Sigmoid colon (tissue), 6 donors: ENCODE measurements at regions not wholly inside any gene's neighbourhood (a gene's known extent, or its start where the extent isn't known, plus 50 kb on each side); places are given as distances from the start of the nearest gene placed in this dataset.
"Not testable (repeated sequence)": the region's sequence is repeated elsewhere in the genome, so short reads cannot be mapped to it uniquely, and the experiment has no call there.

Experiments used
- DNase-seq: peaks from one replicate; pipeline ENCODE4 v3.0.0-alpha.2; 2019
- H3K27ac ChIP-seq, 4 donors: fragments of 200-600 bp; sonication (generic); one replicate each; pipeline ENCODE4 v1.5.1; 2016 to 2019; ENCODE audit warnings: mild to moderate bottlenecking in 1 of 4
- H3K27me3 ChIP-seq, 3 donors: fragments of 200-600 bp; sonication (generic); one replicate each; pipeline ENCODE4 v1.5.1; 2019; ENCODE audit warnings: mild to moderate bottlenecking in 1 of 3
- H3K36me3 ChIP-seq, 4 donors: fragments of 200-600 bp; sonication (generic); one replicate each; pipeline ENCODE4 v1.5.1; 2016 to 2019
- H3K4me1 ChIP-seq, 4 donors: fragments of 200-600 bp; sonication (generic); one replicate each; pipeline ENCODE4 v1.5.1; 2017 to 2019
- H3K4me3 ChIP-seq, 4 donors: fragments of 200-600 bp; sonication (generic); one replicate each; pipeline ENCODE4 v1.5.1; 2017 to 2019; ENCODE audit warnings: mild to moderate bottlenecking in 2 of 4, moderate library complexity in 1 of 4
- H3K9me3 ChIP-seq, 4 donors: fragments of 200-600 bp in 3 of 4; sonication (generic) in 3 of 4; one replicate each; pipeline versions ENCODE4 v1.5.1 to v1.6.1; 2013 to 2019
- CTCF ChIP-seq, 4 experiments: fragments of 450-650 bp in 3 of 4; fragments of 200-600 bp in 1 of 4; IDR thresholded peaks; one replicate each; pipeline ENCODE4 v1.5.1; 2016 to 2019; ENCODE audit warnings: antibody characterized with exemption in 4 of 4, mild to moderate bottlenecking in 3 of 4, moderate library complexity in 2 of 4
- EP300 ChIP-seq, 4 donors: sonication (generic); formaldehyde crosslinking; IDR thresholded peaks; one replicate each; pipeline ENCODE4 v1.6.1; 2017; ENCODE audit warnings: antibody characterized with exemption in 4 of 4
- POLR2A ChIP-seq, 2 donors: fragments of 450-650 bp; IDR thresholded peaks; one replicate each; pipeline ENCODE4 v1.6.1; 2016; ENCODE audit warnings: antibody characterized with exemption in 2 of 2, mild to moderate bottlenecking in 2 of 2, moderate library complexity in 2 of 2
- POLR2AphosphoS5 ChIP-seq, 4 donors: sonication (generic); formaldehyde crosslinking; IDR thresholded peaks; one replicate each; pipeline ENCODE4 v1.6.1; 2017; ENCODE audit warnings: antibody characterized with exemption in 4 of 4
- WGBS, 2 donors: extraction: QIAGEN DNeasy Blood & Tissue Kit; methylation state at CpG; one replicate each; pipeline ENCODE4 v1.1.7; 2013; 5-methylcytosine and 5-hydroxymethylcytosine counted together
- intact Hi-C: fragments of 100-400 bp; cut with DNase I; formaldehyde crosslinking; loops from one replicate; pipeline ENCODE4 v1.15.1; 2023
- donor health status: healthy with polysubstance abuse.
- donor health status: healthy.

- no peak for TF ChIP-seq EP300 (IDR thresholded peaks at IDR 0.05)
- TF ChIP-seq POLR2A (IDR thresholded peaks at IDR 0.05), result no peak
- no peak for TF ChIP-seq CTCF (IDR thresholded peaks at IDR 0.05)
- TF ChIP-seq POLR2AphosphoS5 (IDR thresholded peaks at IDR 0.05), result no peak
- intact Hi-C loops, result loop anchor here (5.0 kb wide), 3 partner anchors 55 to 370 kb away; partner anchors contain the start of gene REEP5
- Histone ChIP-seq H3K9me3 (no peaks in the 10 kb centered on the region), H3K27me3 (no peaks in the 10 kb centered on the region), H3K36me3 (no peaks in the 10 kb centered on the region), H3K27ac (no peak overlapping the region), H3K4me3 (no peak overlapping the region), H3K4me1 (peaks cover 0 to 18% (median 12%) of the 10 kb centered on the region in 4 donors)
- no peak for DNase-seq
- WGBS, 2 donors, result 93 to 94% methylated on average over 4 of the region's 4 CpGs
Measured at GRCh38 chr5:112552791-112553190, 133.7 kb upstream of the EPB41L4A start.

GRCh38 chr5:112554101-112554977, 135.3 kb upstream of the EPB41L4A start:
- DNase-seq, result no peak
- H3K4me1 ChIP-seq, result peaks cover 0 to 18% (median 10%) of the 10 kb centered on the region in 4 donors
- no peak for TF ChIP-seq CTCF (IDR thresholded peaks at IDR 0.05)
- H3K27me3 ChIP-seq, result no peaks in the 10 kb centered on the region
- no peaks in the 10 kb centered on the region for H3K36me3 ChIP-seq
- intact Hi-C loops, result loop anchor here (5.0 kb wide), 3 partner anchors 53 to 368 kb away; partner anchors contain the start of gene REEP5
- H3K4me3 ChIP-seq, result no peak overlapping the region
- WGBS, 2 donors, result 72 to 78% methylated on average over 13 of the region's 13 CpGs
- H3K27ac ChIP-seq, result no peak overlapping the region
- no peaks in the 10 kb centered on the region for H3K9me3 ChIP-seq

- no peak for TF ChIP-seq POLR2A (IDR thresholded peaks at IDR 0.05)
- no peak for TF ChIP-seq CTCF (IDR thresholded peaks at IDR 0.05)
- no peak for TF ChIP-seq EP300 (IDR thresholded peaks at IDR 0.05)
- no peak for TF ChIP-seq POLR2AphosphoS5 (IDR thresholded peaks at IDR 0.05)
- 55 to 89% methylated on average over 2 of the region's 2 CpGs for WGBS, 2 donors
- no peak for DNase-seq
- H3K4me3 ChIP-seq, result no peak overlapping the region
- intact Hi-C loops, result no loop called here
- no peaks in the 10 kb centered on the region for H3K27me3 ChIP-seq
- no peaks in the 10 kb centered on the region for H3K36me3 ChIP-seq
- no peak overlapping the region for H3K27ac ChIP-seq
- H3K9me3 ChIP-seq, result no peaks in the 10 kb centered on the region
- peaks cover 0 to 18% (median 8%) of the 10 kb centered on the region in 4 donors for H3K4me1 ChIP-seq
Measured at GRCh38 chr5:112555197-112555596, 136.1 kb upstream of the EPB41L4A start.

GRCh38 chr5:112555691-112556090, 136.6 kb upstream of the EPB41L4A start:
- no peak overlapping the region for H3K4me3 ChIP-seq
- H3K27ac ChIP-seq, result no peak overlapping the region
- DNase-seq, result no peak
- no peaks in the 10 kb centered on the region for H3K36me3 ChIP-seq
- no peaks in the 10 kb centered on the region for H3K9me3 ChIP-seq
- H3K4me1 ChIP-seq, result peaks cover 0 to 15% (median 8%) of the 10 kb centered on the region in 4 donors
- intact Hi-C loops, result no loop called here
- WGBS, 2 donors, result 58 to 61% methylated on average over 3 of the region's 3 CpGs
- TF ChIP-seq EP300 (IDR thresholded peaks at IDR 0.05) (no peak), CTCF (IDR thresholded peaks at IDR 0.05) (no peak), POLR2A (IDR thresholded peaks at IDR 0.05) (no peak), POLR2AphosphoS5 (IDR thresholded peaks at IDR 0.05) (no peak)
- no peaks in the 10 kb centered on the region for H3K27me3 ChIP-seq

GRCh38 chr5:112559501-112559900, 140.4 kb upstream of the EPB41L4A start:
- intact Hi-C loops, H3K27ac ChIP-seq, H3K27me3 ChIP-seq, H3K4me3 ChIP-seq, H3K36me3 ChIP-seq, H3K9me3 ChIP-seq, H3K4me1 ChIP-seq, DNase-seq: not testable (repeated sequence)
- WGBS, 2 donors, result 53 to 78% methylated on average over 2 of the region's 2 CpGs
